ENCODE measurements at regions not wholly inside any gene's neighbourhood (a gene's known extent, or its start where the extent isn't known, plus 50 kb on each side); places are given as distances from the start of the nearest gene placed in this dataset.

DNA sequence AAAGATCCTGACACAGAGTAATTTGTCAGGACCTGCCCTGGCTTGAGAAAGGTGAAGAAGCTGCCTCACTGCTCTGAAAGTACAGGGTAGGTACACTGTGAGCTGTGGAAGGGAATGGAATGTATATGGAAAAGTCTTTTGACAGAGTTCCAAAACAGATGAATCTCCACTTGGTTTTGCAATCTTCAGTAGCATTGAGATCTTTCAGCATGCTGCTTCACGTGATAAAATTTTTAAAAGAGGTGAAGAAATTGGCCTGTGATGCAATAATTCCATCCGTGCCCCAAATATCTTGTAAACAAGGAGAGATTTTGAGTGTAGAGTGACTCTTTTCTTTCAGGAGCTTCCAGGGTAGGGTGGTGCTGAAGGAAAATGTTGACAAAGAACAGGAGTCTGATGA is 123.1 kb downstream of the OSR1 start:
- FAIRE-seq, result peak; percentile 97

DNA sequence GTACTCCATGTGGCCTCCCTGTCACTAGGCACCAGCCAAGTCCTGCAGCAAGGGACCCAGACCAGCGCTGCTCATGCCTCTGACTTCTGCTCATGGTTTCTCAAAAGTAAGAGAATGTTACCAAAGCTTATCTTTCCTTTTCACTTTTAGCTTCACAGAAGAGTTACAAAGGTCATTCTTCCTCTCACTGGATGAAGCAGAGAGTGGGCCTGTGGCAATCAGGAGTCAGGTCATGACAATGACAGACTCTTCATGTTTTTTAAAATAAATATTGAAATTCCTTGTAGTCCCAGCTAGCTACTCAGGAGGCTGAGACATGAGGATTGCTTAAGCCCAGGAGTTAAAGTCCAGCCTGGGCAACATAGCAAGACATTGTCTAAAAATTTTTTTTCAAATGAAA is 126.1 kb downstream of the OSR1 start:
- Histone ChIP-seq H3K79me2 (ENCODE audit: control insufficient read depth, insufficient read depth, low read length) (no peaks in the 10 kb centered on the region), H3K4me1 (ENCODE audit: control insufficient read depth, extremely low read depth, insufficient read depth, low read length) (peaks cover 40% of the 10 kb centered on the region), H4K20me1 (ENCODE audit: control insufficient read depth, extremely low read depth, insufficient read depth, low read length) (no peaks in the 10 kb centered on the region), H3K27me3 (ENCODE audit: control insufficient read depth, extremely low read depth, insufficient read depth, low read length) (no peaks in the 10 kb centered on the region), H3K9me1 (ENCODE audit: control insufficient read depth, extremely low read depth, insufficient read depth, low read length) (no peaks in the 10 kb centered on the region), H3K4me2 (ENCODE audit: control insufficient read depth, extremely low read depth, insufficient read depth, low read depth, low read length) (no peak overlapping the region), H3K36me3 (ENCODE audit: control insufficient read depth in 2 of 2, extremely low read depth in 1 of 2, insufficient read depth in 2 of 2, low read length in 2 of 2) (no peaks in the 10 kb centered on the region), H2AFZ (ENCODE audit: control insufficient read depth, low read length) (no peak overlapping the region), H3K9ac (ENCODE audit: control insufficient read depth, extremely low read depth, insufficient read depth, low read length) (no peak overlapping the region), H3K4me3 (ENCODE audit: control insufficient read depth in 2 of 3, extremely low read depth in 1 of 3, insufficient read depth in 2 of 3, low read depth in 1 of 3, low read length in 3 of 3) (no peak overlapping the region), H3K27ac (ENCODE audit: control insufficient read depth, insufficient read depth, low read length) (no peak overlapping the region), H3K9me3 (ENCODE audit: control insufficient read depth, low read depth, low read length) (no peaks in the 10 kb centered on the region)
- no peak for FAIRE-seq
- no peak for DNase-seq (ENCODE audit: low read depth, low spot score)
- dilution Hi-C loops (cut with MboI; ENCODE audit: extremely low pct_ligation_motif_present, low sequenced_read_pairs), result no loop called here
- TF ChIP-seq EZH2 (IDR thresholded peaks at IDR 0.05; ENCODE audit: low read length) (no peak), CTCF (optimal IDR thresholded peaks at IDR 0.05 in 1 of 3, IDR thresholded peaks at IDR 0.05 in 1 of 3, conservative IDR thresholded peaks at IDR 0.05 in 1 of 3; ENCODE audit: extremely low read depth in 1 of 3, insufficient read depth in 2 of 3, low read length in 3 of 3) (no peak)

More for the DNA sequence above, 123.1 kb downstream of the OSR1 start:
- H3K79me2 ChIP-seq (ENCODE audit: control insufficient read depth, insufficient read depth, low read length), result no peaks in the 10 kb centered on the region
- peak overlapping the region; percentile 44 for H2AFZ ChIP-seq (ENCODE audit: control insufficient read depth, low read length)
- dilution Hi-C loops (cut with MboI; ENCODE audit: extremely low pct_ligation_motif_present, low sequenced_read_pairs), result no loop called here
- peak; percentile 66 for DNase-seq (ENCODE audit: low read depth, low spot score)
- H3K9me1 ChIP-seq (ENCODE audit: control insufficient read depth, extremely low read depth, insufficient read depth, low read length), result no peaks in the 10 kb centered on the region
- peak overlapping the region; percentile 18 for H3K9ac ChIP-seq (ENCODE audit: control insufficient read depth, extremely low read depth, insufficient read depth, low read length)
- no peak overlapping the region for H3K4me3 ChIP-seq (ENCODE audit: control insufficient read depth in 2 of 3, extremely low read depth in 1 of 3, insufficient read depth in 2 of 3, low read depth in 1 of 3, low read length in 3 of 3)
- peak overlapping the region; percentile 72 for H3K27ac ChIP-seq (ENCODE audit: control insufficient read depth, insufficient read depth, low read length)
- peak overlapping the region; percentile 68 for H3K4me2 ChIP-seq (ENCODE audit: control insufficient read depth, extremely low read depth, insufficient read depth, low read depth, low read length)
- no peaks in the 10 kb centered on the region for H4K20me1 ChIP-seq (ENCODE audit: control insufficient read depth, extremely low read depth, insufficient read depth, low read length)
- no peaks in the 10 kb centered on the region for H3K27me3 ChIP-seq (ENCODE audit: control insufficient read depth, extremely low read depth, insufficient read depth, low read length)
- peaks cover 21% of the 10 kb centered on the region for H3K4me1 ChIP-seq (ENCODE audit: control insufficient read depth, extremely low read depth, insufficient read depth, low read length)
- TF ChIP-seq CTCF (optimal IDR thresholded peaks at IDR 0.05 in 1 of 3, IDR thresholded peaks at IDR 0.05 in 1 of 3, conservative IDR thresholded peaks at IDR 0.05 in 1 of 3; ENCODE audit: extremely low read depth in 1 of 3, insufficient read depth in 2 of 3, low read length in 3 of 3), result no peak
- no peak for TF ChIP-seq EZH2 (IDR thresholded peaks at IDR 0.05; ENCODE audit: low read length)
- H3K36me3 ChIP-seq (ENCODE audit: control insufficient read depth in 2 of 2, extremely low read depth in 1 of 2, insufficient read depth in 2 of 2, low read length in 2 of 2), result no peaks in the 10 kb centered on the region
- no peaks in the 10 kb centered on the region for H3K9me3 ChIP-seq (ENCODE audit: control insufficient read depth, low read depth, low read length)

Measured in keratinocyte (primary cell).